NCI-H1417 (cell line): ENCODE measurements at regions not wholly inside any gene's neighbourhood (a gene's known extent, or its start where the extent isn't known, plus 50 kb on each side); places are given as distances from the start of the nearest gene placed in this dataset.

ENCODE experiments used
- DNase-seq, 3 experiments: peaks; one replicate each; lab custom pipeline; 2025; lab: John Stamatoyannopoulos, UW

- DNase-seq = no peak
These were observed 60.1 kb upstream of the ARID5B start for GRCh38 chr10:61841338-61841875.

DNA sequence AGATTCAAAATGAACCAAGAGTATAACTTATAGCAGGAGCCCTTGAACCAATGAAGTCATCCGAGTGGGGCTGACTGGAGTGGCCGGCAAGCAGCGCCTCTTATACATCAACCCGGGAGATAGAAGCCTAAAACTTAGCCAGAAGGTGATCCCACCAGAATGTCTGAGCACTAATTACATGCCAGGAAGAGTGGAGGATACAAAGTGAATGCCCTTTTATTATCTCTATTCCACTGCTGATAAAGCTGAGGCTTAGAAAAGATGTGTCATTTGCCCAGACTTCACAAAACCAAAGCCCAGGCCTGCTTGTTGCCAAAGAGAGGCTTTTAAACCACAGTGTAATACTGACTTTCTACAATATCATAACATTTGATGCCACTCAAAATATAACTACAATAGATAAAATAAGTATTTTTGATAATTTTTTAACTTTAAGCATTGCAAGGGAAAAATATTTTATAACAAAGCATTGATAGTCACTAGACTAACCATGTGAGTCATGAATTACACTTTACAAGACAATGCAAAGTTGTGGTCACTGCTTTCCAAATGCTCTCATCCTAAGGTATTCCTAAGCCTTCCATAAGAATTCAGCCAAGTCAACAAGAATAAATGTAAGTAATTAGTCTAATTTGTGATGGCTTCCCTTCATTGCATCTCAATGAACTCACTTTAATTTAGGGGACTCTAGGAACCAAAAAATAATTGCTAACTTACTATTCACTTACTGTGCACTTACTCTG is 58.6 kb upstream of the ARID5B start:
- DNase-seq = no peak

GRCh38 chr10:61844116-61844822 is 57.2 kb upstream of the ARID5B start:
- no peak for DNase-seq

GRCh38 chr10:61845196-61845949 is 56.1 kb upstream of the ARID5B start:
- DNase-seq = no peak

DNA sequence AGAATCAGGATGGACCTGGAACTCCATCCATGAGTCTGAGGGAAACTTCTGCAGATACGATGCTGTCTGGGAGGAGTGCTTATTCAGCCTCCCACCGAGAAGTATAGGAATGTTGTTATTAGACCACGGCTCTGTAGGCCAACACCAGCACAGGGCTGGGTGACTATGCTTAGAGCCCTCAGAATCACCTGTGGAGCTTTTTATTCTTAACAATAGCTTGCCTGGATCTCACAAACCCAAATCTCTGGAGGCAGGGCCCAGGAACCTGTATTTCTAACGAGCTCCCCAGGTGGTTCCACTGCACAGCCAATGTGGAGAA is 55.6 kb upstream of the ARID5B start:
- DNase-seq = no peak

DNA sequence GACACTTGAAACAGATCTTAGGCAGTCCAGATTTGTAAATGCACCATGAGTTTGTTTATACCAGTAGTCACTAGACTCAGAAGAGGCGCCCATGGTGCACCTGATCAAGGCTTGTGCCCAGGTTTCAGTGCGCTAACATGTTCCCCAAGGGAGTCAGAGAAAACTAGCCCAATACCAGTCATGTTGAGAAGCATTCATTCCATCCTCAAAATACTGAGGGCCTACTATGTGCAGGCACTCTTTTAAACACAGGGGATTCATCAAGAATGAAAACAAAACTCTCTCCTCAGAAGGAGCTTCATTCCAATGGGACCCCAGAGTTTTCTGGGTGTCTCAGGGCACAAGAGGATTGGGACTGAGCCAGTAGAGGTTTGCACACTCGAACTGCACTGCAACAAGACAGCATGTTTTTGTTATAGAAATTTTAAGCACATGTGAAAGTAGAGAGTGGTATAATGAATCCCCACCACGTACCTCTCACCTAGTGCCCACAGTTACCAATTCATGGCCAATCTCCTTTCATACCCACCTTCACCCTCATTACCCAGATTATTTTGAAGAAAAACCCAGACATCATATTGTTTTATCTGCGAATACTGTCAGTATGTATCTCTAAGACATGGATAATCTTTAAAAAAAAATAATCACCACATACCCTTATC is 55.0 kb upstream of the ARID5B start:
- no peak for DNase-seq

GRCh38 chr10:61847087-61847486 is 54.4 kb upstream of the ARID5B start:
- DNase-seq = no peak

GRCh38 chr10:61847640-61848039 is 53.9 kb upstream of the ARID5B start:
- no peak for DNase-seq

DNA sequence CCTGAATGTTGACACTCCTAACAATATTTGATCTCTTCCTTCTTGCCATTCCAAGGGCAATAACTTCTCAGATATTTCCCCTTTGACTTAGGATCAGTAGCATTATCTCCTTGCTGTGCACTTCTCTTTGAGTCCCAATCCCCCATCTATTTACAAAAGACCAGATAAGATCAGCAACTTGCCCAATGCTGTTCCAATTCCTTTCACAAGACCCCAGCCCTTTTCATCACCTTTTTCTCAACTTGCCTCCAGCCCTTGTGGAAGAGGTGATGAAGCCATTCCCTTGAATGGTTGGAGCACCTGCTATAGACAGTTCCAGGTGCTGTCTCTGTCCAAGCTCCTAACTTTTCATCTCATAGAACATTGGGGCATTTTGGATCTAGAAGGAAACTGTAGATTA is 51.1 kb upstream of the ARID5B start:
- DNase-seq = no peak
